IMR-90 (cell line): ENCODE measurements at regions not wholly inside any gene's neighbourhood (a gene's known extent, or its start where the extent isn't known, plus 50 kb on each side); places are given as distances from the start of the nearest gene placed in this dataset.

Experiments
- CEBPB ChIP-seq: IDR thresholded peaks from 2 replicates; pipeline ENCODE4 v1.6.1; 2012; ENCODE audit warnings: low read depth, low read length, improper control_type of control experiment
- CTCF ChIP-seq: conservative IDR thresholded peaks from 2 replicates; pipeline ENCODE4 v1.5.1; 2012; ENCODE audit warnings: mild to moderate bottlenecking, low read depth, low read length, improper control_type of control experiment
- MAFK ChIP-seq: IDR thresholded peaks from 2 replicates; pipeline ENCODE4 v1.6.1; 2012; ENCODE audit warnings: low read depth, low read length, improper control_type of control experiment
- MXI1 ChIP-seq: IDR thresholded peaks from 2 replicates; pipeline ENCODE4 v1.6.1; 2012; ENCODE audit warnings: low read depth, mild to moderate bottlenecking, low read length, moderate library complexity, borderline replicate concordance
- POLR2A ChIP-seq: IDR thresholded peaks from 2 replicates; pipeline ENCODE4 v1.6.1; 2012; ENCODE audit warnings: mild to moderate bottlenecking, low read depth, low read length
- RAD21 ChIP-seq: IDR thresholded peaks from 2 replicates; pipeline ENCODE4 v1.6.1; 2012; ENCODE audit warnings: low read length, improper control_type of control experiment
- RCOR1 ChIP-seq: IDR thresholded peaks from 2 replicates; pipeline ENCODE4 v1.6.1; 2012; ENCODE audit warnings: mild to moderate bottlenecking, low read length, improper control_type of control experiment; ENCODE audit not compliant: insufficient replicate concordance
- RFX5 ChIP-seq: IDR thresholded peaks from 2 replicates; pipeline ENCODE4 v1.8.0; 2012; ENCODE audit warnings: low read depth, mild to moderate bottlenecking, low read length, moderate library complexity
- SMC3 ChIP-seq: fragments of 150-350 bp; IDR thresholded peaks from 2 replicates; pipeline ENCODE4 v1.6.1; 2016; ENCODE audit warnings: low read depth, mild to moderate bottlenecking, antibody characterized with exemption, low read length, moderate library complexity
- TF ChIP-seq, protein P1 (sequence below): fragments of 150-350 bp; IDR thresholded peaks from 2 replicates; pipeline ENCODE4 v1.6.1; 2017; ENCODE audit warnings: mild to moderate bottlenecking, antibody characterized with exemption, low read length, low read depth
- TF ChIP-seq, protein P2 (sequence below): fragments of 150-350 bp; IDR thresholded peaks from 2 replicates; pipeline ENCODE4 v1.6.1; 2016; ENCODE audit warnings: low read depth, mild to moderate bottlenecking, low read length, moderate library complexity, borderline replicate concordance

- TF ChIP-seq CTCF (no peak), RCOR1 (no peak), RAD21 (no peak), POLR2A (no peak), RFX5 (no peak), CEBPB (no peak), MAFK (no peak), MXI1 (no peak), SMC3 (no peak)
- TF ChIP-seq, protein P1, sequence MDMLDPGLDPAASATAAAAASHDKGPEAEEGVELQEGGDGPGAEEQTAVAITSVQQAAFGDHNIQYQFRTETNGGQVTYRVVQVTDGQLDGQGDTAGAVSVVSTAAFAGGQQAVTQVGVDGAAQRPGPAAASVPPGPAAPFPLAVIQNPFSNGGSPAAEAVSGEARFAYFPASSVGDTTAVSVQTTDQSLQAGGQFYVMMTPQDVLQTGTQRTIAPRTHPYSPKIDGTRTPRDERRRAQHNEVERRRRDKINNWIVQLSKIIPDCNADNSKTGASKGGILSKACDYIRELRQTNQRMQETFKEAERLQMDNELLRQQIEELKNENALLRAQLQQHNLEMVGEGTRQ = no peak
- TF ChIP-seq, protein P2, sequence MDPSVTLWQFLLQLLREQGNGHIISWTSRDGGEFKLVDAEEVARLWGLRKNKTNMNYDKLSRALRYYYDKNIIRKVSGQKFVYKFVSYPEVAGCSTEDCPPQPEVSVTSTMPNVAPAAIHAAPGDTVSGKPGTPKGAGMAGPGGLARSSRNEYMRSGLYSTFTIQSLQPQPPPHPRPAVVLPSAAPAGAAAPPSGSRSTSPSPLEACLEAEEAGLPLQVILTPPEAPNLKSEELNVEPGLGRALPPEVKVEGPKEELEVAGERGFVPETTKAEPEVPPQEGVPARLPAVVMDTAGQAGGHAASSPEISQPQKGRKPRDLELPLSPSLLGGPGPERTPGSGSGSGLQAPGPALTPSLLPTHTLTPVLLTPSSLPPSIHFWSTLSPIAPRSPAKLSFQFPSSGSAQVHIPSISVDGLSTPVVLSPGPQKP = no peak
These were observed 268.0 kb downstream of the CTTN start for GRCh38 chr11:70666311-70666710.
